SK-N-SH treated with all-trans-retinoic acid at 6 μM for 48 hours (cell line): ENCODE measurements at regions not wholly inside any gene's neighbourhood (a gene's known extent, or its start where the extent isn't known, plus 50 kb on each side); places are given as distances from the start of the nearest gene placed in this dataset.

Experiments
- ATAC-seq: fragments of 200-7000 bp; cut with Tn5 transposase; 3 replicates; pipeline ENCODE4 v1.9.1; 2020; ENCODE audit warnings: mild to moderate bottlenecking, moderate library complexity
- ARNTL ChIP-seq: fragments of 450-650 bp; formaldehyde crosslinking; IDR thresholded peaks from 2 replicates; pipeline ENCODE4 v1.5.0; 2020; ENCODE audit warnings: low read depth, mild to moderate bottlenecking, moderate library complexity, borderline replicate concordance
- BACH2 ChIP-seq: fragments of 250-450 bp; sonication (Bioruptor Pico); IDR thresholded peaks from 2 replicates; pipeline ENCODE4 v1.9.0; 2021; ENCODE audit warnings: mild to moderate bottlenecking, borderline replicate concordance
- CREB5 ChIP-seq: fragments of 250-450 bp; sonication (Bioruptor Pico); IDR thresholded peaks from 2 replicates; pipeline ENCODE4 v1.5.1; 2020; ENCODE audit warnings: low read depth, mild to moderate bottlenecking, moderate library complexity
- CSRNP3 ChIP-seq: fragments of 250-450 bp; sonication (Bioruptor Pico); IDR thresholded peaks from 2 replicates; pipeline ENCODE4 v1.5.1; 2021; ENCODE audit warnings: mild to moderate bottlenecking, moderate library complexity
- ISL1 ChIP-seq: fragments of 250-450 bp; sonication (Bioruptor Pico); IDR thresholded peaks from 2 replicates; pipeline ENCODE4 v2.1.2; 2022; ENCODE audit warnings: mild to moderate bottlenecking, moderate library complexity
- OSR1 ChIP-seq: fragments of 250-450 bp; sonication (Bioruptor Pico); IDR thresholded peaks from 2 replicates; pipeline ENCODE4 v1.8.0; 2022; ENCODE audit warnings: moderate library complexity, mild to moderate bottlenecking, inconsistent platforms
- PATZ1 ChIP-seq: fragments of 250-450 bp; sonication (Bioruptor Pico); IDR thresholded peaks from 2 replicates; pipeline ENCODE4 v1.8.0; 2020; ENCODE audit warnings: mild to moderate bottlenecking, moderate library complexity, borderline replicate concordance
- POU6F1 ChIP-seq: fragments of 250-450 bp; sonication (Bioruptor Pico); IDR thresholded peaks from 2 replicates; pipeline ENCODE4 v1.8.0; 2021; ENCODE audit warnings: low read depth, mild to moderate bottlenecking, moderate library complexity, borderline replicate concordance
- PPARA ChIP-seq: fragments of 250-450 bp; sonication (Bioruptor Pico); IDR thresholded peaks from 2 replicates; pipeline ENCODE4 v1.5.0; 2020; ENCODE audit warnings: mild to moderate bottlenecking, borderline replicate concordance
- RARB ChIP-seq: fragments of 250-450 bp; sonication (Bioruptor Pico); IDR thresholded peaks from 2 replicates; pipeline ENCODE4 v1.8.0; 2021; ENCODE audit warnings: mild to moderate bottlenecking, moderate library complexity
- SNAI2 ChIP-seq: fragments of 250-450 bp; sonication (Bioruptor Pico); IDR thresholded peaks from 2 replicates; pipeline ENCODE4 v1.5.0; 2020; ENCODE audit warnings: mild to moderate bottlenecking, moderate library complexity
- TOX ChIP-seq: fragments of 250-450 bp; sonication (Bioruptor Pico); IDR thresholded peaks from 2 replicates; pipeline ENCODE4 v1.8.0; 2021; ENCODE audit warnings: mild to moderate bottlenecking, moderate library complexity, borderline replicate concordance
- TSHZ2 ChIP-seq: fragments of 250-450 bp; sonication (Bioruptor Pico); IDR thresholded peaks from 2 replicates; pipeline ENCODE4 v1.5.0; 2020; ENCODE audit warnings: mild to moderate bottlenecking, moderate library complexity
- ZC3H10 ChIP-seq: fragments of 250-450 bp; sonication (Bioruptor Pico); IDR thresholded peaks from 2 replicates; pipeline ENCODE4 v1.5.1; 2021; ENCODE audit warnings: mild to moderate bottlenecking, moderate library complexity
- ZFP3 ChIP-seq: fragments of 250-450 bp; sonication (Bioruptor Pico); IDR thresholded peaks from 2 replicates; pipeline ENCODE4 v1.5.0; 2020; ENCODE audit warnings: mild to moderate bottlenecking, moderate library complexity
- ZFP30 ChIP-seq: fragments of 450-650 bp; formaldehyde crosslinking; IDR thresholded peaks from 2 replicates; pipeline ENCODE4 v1.5.0; 2022; ENCODE audit warnings: mild to moderate bottlenecking, moderate library complexity
- ZNF70 ChIP-seq: fragments of 450-650 bp; formaldehyde crosslinking; IDR thresholded peaks from 2 replicates; pipeline ENCODE4 v1.5.0; 2020; ENCODE audit warnings: mild to moderate bottlenecking, moderate library complexity

- TF ChIP-seq POU6F1 (CRISPR knock-in tag) (no peak), CSRNP3 (CRISPR knock-in tag) (no peak), ARNTL (CRISPR knock-in tag) (no peak), TOX (CRISPR knock-in tag) (no peak), BACH2 (CRISPR knock-in tag) (no peak), PPARA (no peak), RARB (no peak), SNAI2 (no peak), ZFP30 (CRISPR knock-in tag) (no peak), ISL1 (CRISPR knock-in tag) (no peak), TSHZ2 (CRISPR knock-in tag) (no peak), ZNF70 (no peak)
- ATAC-seq: no peak
These were observed 184.4 kb downstream of the PTGER3 start for GRCh38 chr1:70863239-70863638.

- ATAC-seq: no peak
- TF ChIP-seq ZFP3 (CRISPR knock-in tag) (no peak), POU6F1 (CRISPR knock-in tag) (no peak), ZC3H10 (no peak), PATZ1 (CRISPR knock-in tag) (no peak), OSR1 (CRISPR knock-in tag) (no peak), CREB5 (CRISPR knock-in tag) (no peak), BACH2 (CRISPR knock-in tag) (no peak), ZNF70 (no peak), CSRNP3 (CRISPR knock-in tag) (no peak)
These were observed 183.3 kb downstream of the PTGER3 start for GRCh38 chr1:70864302-70864701.
